Renal pelvis (tissue), 1 donor: ENCODE measurements at regions not wholly inside any gene's neighbourhood (a gene's known extent, or its start where the extent isn't known, plus 50 kb on each side); places are given as distances from the start of the nearest gene placed in this dataset.

Source experiments
- DNase-seq: peaks from one replicate; pipeline ENCODE4 v3.0.0-alpha.2; 2013

- no peak for DNase-seq
Observed at GRCh38 chr5:4640795-4641194, 499.3 kb upstream of the ADAMTS16 start.

GRCh38 chr5:4642525-4642924, 497.6 kb upstream of the ADAMTS16 start:
- no peak for DNase-seq

- no peak for DNase-seq
Observed at GRCh38 chr5:4643190-4643589, 496.9 kb upstream of the ADAMTS16 start.

- DNase-seq: no peak
Observed at GRCh38 chr5:4643960-4644359, 496.2 kb upstream of the ADAMTS16 start.

GRCh38 chr5:4646715-4647375, 493.3 kb upstream of the ADAMTS16 start:
- DNase-seq: peak; percentile 31

GRCh38 chr5:4647955-4648354, 492.2 kb upstream of the ADAMTS16 start:
- no peak for DNase-seq

GRCh38 chr5:4651806-4652565, 488.1 kb upstream of the ADAMTS16 start:
- no peak for DNase-seq

- no peak for DNase-seq
Observed at GRCh38 chr5:4653475-4653874, 486.7 kb upstream of the ADAMTS16 start.

- no peak for DNase-seq
Observed at GRCh38 chr5:4659851-4660250, 480.3 kb upstream of the ADAMTS16 start.

- DNase-seq: no peak
Observed at GRCh38 chr5:4661326-4661725, 478.8 kb upstream of the ADAMTS16 start.

- DNase-seq: no peak
Observed at GRCh38 chr5:4661836-4662235, 478.3 kb upstream of the ADAMTS16 start.

- DNase-seq: no peak
Observed at GRCh38 chr5:4662756-4663155, 477.4 kb upstream of the ADAMTS16 start.

GRCh38 chr5:4665911-4666310, 474.2 kb upstream of the ADAMTS16 start:
- no peak for DNase-seq

GRCh38 chr5:4674166-4674565, 466.0 kb upstream of the ADAMTS16 start:
- no peak for DNase-seq

GRCh38 chr5:4676934-4677333, 463.2 kb upstream of the ADAMTS16 start:
- DNase-seq: no peak

GRCh38 chr5:4684946-4685345, 455.2 kb upstream of the ADAMTS16 start:
- no peak for DNase-seq

GRCh38 chr5:4698596-4698995, 441.5 kb upstream of the ADAMTS16 start:
- no peak for DNase-seq

- no peak for DNase-seq
Observed at GRCh38 chr5:4699592-4699991, 440.5 kb upstream of the ADAMTS16 start.

GRCh38 chr5:4700069-4700468, 440.1 kb upstream of the ADAMTS16 start:
- peak; percentile 78 for DNase-seq

- peak; percentile 23 for DNase-seq
Observed at GRCh38 chr5:4700871-4701270, 439.3 kb upstream of the ADAMTS16 start.

- DNase-seq: no peak
Observed at GRCh38 chr5:4703931-4704458, 436.1 kb upstream of the ADAMTS16 start.

- DNase-seq: no peak
Observed at GRCh38 chr5:4704951-4705350, 435.2 kb upstream of the ADAMTS16 start.

- no peak for DNase-seq
Observed at GRCh38 chr5:4716781-4717180, 423.3 kb upstream of the ADAMTS16 start.
